Effector memory CD4-positive, alpha-beta T cell (primary cell): ENCODE measurements at regions not wholly inside any gene's neighbourhood (a gene's known extent, or its start where the extent isn't known, plus 50 kb on each side); places are given as distances from the start of the nearest gene placed in this dataset.

ENCODE experiments used
- DNase-seq, 3 donors: peaks; one replicate each; pipeline ENCODE4 v3.0.0-alpha.2; 2020
- H3K27ac ChIP-seq: 2 replicates; pipeline ENCODE4 v1.7.0; 2013; ENCODE audit warnings: mild to moderate bottlenecking, low read length, moderate library complexity; ENCODE audit not compliant: insufficient read depth, poor library complexity, severe bottlenecking
- H3K27me3 ChIP-seq: replicated peaks from 2 replicates; pipeline ENCODE4 v1.7.0; 2013; ENCODE audit warnings: mild to moderate bottlenecking, low read length; ENCODE audit not compliant: insufficient read depth, control insufficient read depth, poor library complexity, severe bottlenecking
- H3K36me3 ChIP-seq: 2 replicates; pipeline ENCODE4 v1.7.0; 2013; ENCODE audit warnings: mild to moderate bottlenecking, low read length, moderate library complexity; ENCODE audit not compliant: control insufficient read depth, insufficient read depth
- H3K4me1 ChIP-seq: 2 replicates; pipeline ENCODE4 v1.7.0; 2013; ENCODE audit warnings: low read length, mild to moderate bottlenecking; ENCODE audit not compliant: control insufficient read depth, insufficient read depth, poor library complexity, severe bottlenecking
- H3K4me3 ChIP-seq: 2 replicates; pipeline ENCODE4 v1.7.0; 2013; ENCODE audit warnings: low read length, low read depth, mild to moderate bottlenecking; ENCODE audit not compliant: insufficient read depth, poor library complexity, severe bottlenecking
- H3K9me3 ChIP-seq: 2 replicates; pipeline ENCODE4 v1.7.0; 2013; ENCODE audit warnings: mild to moderate bottlenecking, low read length, moderate library complexity; ENCODE audit not compliant: control insufficient read depth

DNA sequence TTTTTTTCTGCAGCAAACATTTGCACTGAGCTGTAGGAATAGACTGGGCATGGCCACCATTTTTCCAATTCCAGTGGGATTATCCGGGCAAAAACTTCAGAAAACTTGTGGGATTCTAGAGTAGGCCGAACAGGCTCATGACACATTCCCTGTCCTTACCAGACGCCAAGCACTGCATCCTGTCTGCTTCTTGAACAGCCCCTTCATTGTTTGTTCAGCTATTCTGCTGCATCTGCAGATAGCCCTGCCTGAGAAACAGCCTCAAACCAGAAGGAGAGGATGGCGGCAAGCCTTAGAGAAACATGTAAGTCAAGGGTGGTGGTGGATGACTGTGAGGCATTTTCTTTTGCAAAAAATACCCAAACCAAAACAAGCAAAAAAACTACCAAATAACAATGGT lies 111.8 kb upstream of the NTRK2 start:
- DNase-seq: no peak
- no peak overlapping the region for H3K27ac ChIP-seq
- H3K9me3 ChIP-seq: no peaks in the 10 kb centered on the region
- no peaks in the 10 kb centered on the region for H3K36me3 ChIP-seq
- no peaks in the 10 kb centered on the region for H3K4me1 ChIP-seq
- H3K27me3 ChIP-seq: no peaks in the 10 kb centered on the region
- H3K4me3 ChIP-seq: no peak overlapping the region

- DNase-seq: no peak
- Histone ChIP-seq H3K4me3 (no peak overlapping the region), H3K27me3 (no peaks in the 10 kb centered on the region), H3K36me3 (no peaks in the 10 kb centered on the region), H3K4me1 (no peaks in the 10 kb centered on the region), H3K9me3 (no peaks in the 10 kb centered on the region), H3K27ac (no peak overlapping the region)
Observed at GRCh38 chr9:84563691-84564090, 105.8 kb upstream of the NTRK2 start.

GRCh38 chr9:84567805-84568204 lies 101.7 kb upstream of the NTRK2 start:
- Histone ChIP-seq H3K27me3 (no peaks in the 10 kb centered on the region), H3K4me3 (no peak overlapping the region), H3K36me3 (no peaks in the 10 kb centered on the region), H3K27ac (no peak overlapping the region), H3K4me1 (no peaks in the 10 kb centered on the region), H3K9me3 (no peaks in the 10 kb centered on the region)
- no peak for DNase-seq

- no peaks in the 10 kb centered on the region for H3K9me3 ChIP-seq
- DNase-seq: no peak
- H3K27ac ChIP-seq: no peak overlapping the region
- H3K36me3 ChIP-seq: no peaks in the 10 kb centered on the region
- H3K4me1 ChIP-seq: no peaks in the 10 kb centered on the region
- H3K4me3 ChIP-seq: no peak overlapping the region
- H3K27me3 ChIP-seq: no peaks in the 10 kb centered on the region
Observed at GRCh38 chr9:84570482-84571154, 98.9 kb upstream of the NTRK2 start.

DNA sequence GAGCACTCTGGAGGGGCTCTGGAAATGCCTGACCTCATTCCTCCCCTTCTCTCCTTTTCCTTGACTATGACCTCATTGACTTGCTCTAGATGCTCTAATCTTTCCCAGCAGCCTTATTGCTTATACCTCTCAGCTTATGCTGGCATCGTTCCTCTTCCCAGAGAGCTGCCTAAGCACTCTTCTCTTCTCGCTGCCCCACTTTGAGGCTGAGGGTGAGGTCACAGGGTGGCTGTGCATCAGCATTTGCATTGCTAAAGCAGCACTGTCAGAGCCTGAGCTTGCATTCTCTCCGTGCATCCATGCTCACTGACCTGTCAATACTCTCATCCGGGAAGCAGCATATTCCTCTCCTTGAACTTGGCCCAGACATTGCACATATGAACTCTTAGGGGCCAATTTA lies 96.4 kb upstream of the NTRK2 start:
- DNase-seq: no peak
- Histone ChIP-seq H3K4me1 (no peaks in the 10 kb centered on the region), H3K36me3 (no peaks in the 10 kb centered on the region), H3K9me3 (no peaks in the 10 kb centered on the region), H3K27ac (no peak overlapping the region), H3K27me3 (no peaks in the 10 kb centered on the region), H3K4me3 (no peak overlapping the region)

GRCh38 chr9:84575705-84576104 lies 93.8 kb upstream of the NTRK2 start:
- H3K4me3 ChIP-seq: no peak overlapping the region
- H3K27me3 ChIP-seq: no peaks in the 10 kb centered on the region
- no peaks in the 10 kb centered on the region for H3K36me3 ChIP-seq
- no peak overlapping the region for H3K27ac ChIP-seq
- H3K4me1 ChIP-seq: no peaks in the 10 kb centered on the region
- no peak for DNase-seq
- no peaks in the 10 kb centered on the region for H3K9me3 ChIP-seq

GRCh38 chr9:84583866-84584265 lies 85.7 kb upstream of the NTRK2 start:
- Histone ChIP-seq H3K4me1 (no peaks in the 10 kb centered on the region), H3K36me3 (no peaks in the 10 kb centered on the region), H3K4me3 (no peak overlapping the region), H3K27me3 (no peaks in the 10 kb centered on the region), H3K27ac (no peak overlapping the region), H3K9me3 (no peaks in the 10 kb centered on the region)
- no peak for DNase-seq

- Histone ChIP-seq H3K4me1 (no peaks in the 10 kb centered on the region), H3K9me3 (no peaks in the 10 kb centered on the region), H3K27me3 (no peaks in the 10 kb centered on the region), H3K36me3 (no peaks in the 10 kb centered on the region), H3K27ac (no peak overlapping the region), H3K4me3 (no peak overlapping the region)
- no peak for DNase-seq
Observed at GRCh38 chr9:84586662-84587061, 82.9 kb upstream of the NTRK2 start.

DNA sequence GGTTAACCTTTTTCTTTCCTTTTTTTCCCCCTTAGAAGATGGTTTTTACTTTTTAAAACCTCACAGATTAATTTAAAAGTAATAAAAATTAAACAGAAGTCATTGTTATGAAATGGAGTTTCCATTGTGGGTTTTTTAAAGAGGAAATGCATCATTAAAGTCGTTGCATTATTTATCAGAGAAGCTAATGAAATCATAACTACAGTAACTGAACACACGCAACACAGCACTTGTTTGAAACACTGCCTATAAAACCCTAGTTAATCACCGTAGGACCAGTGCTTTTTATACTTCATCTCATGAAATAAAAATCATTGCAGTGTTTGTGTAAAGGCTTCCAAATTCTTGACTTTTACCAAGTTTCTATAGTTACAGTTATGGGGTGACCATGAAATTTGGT lies 82.4 kb upstream of the NTRK2 start:
- Histone ChIP-seq H3K4me3 (no peak overlapping the region), H3K27ac (no peak overlapping the region), H3K4me1 (no peaks in the 10 kb centered on the region), H3K9me3 (no peaks in the 10 kb centered on the region), H3K36me3 (no peaks in the 10 kb centered on the region), H3K27me3 (no peaks in the 10 kb centered on the region)
- no peak for DNase-seq

DNA sequence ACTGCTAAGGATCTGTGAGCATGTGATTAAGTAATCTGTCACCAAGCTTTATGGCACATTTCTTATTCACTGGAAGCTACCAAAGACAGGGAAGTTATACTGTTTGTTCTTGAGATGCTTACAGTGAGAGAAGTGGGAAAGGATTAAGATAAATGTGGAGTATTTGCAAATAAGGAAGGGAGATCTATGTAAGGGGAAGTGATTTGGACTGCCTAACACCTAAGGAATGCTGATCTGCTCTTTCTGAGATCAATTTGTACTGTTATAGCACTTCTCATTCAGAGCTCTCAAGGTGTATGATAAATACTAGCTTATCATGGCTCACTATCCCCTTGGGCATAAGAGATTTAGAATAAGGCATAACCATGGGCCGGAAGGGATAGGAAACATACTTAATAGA lies 80.0 kb upstream of the NTRK2 start:
- H3K27me3 ChIP-seq: no peaks in the 10 kb centered on the region
- no peaks in the 10 kb centered on the region for H3K9me3 ChIP-seq
- H3K4me3 ChIP-seq: no peak overlapping the region
- DNase-seq: no peak
- H3K4me1 ChIP-seq: no peaks in the 10 kb centered on the region
- H3K36me3 ChIP-seq: no peaks in the 10 kb centered on the region
- no peak overlapping the region for H3K27ac ChIP-seq
